Esophagus squamous epithelium (tissue), 5 donors: ENCODE measurements at regions not wholly inside any gene's neighbourhood (a gene's known extent, or its start where the extent isn't known, plus 50 kb on each side); places are given as distances from the start of the nearest gene placed in this dataset.

Experiments
- DNase-seq: peaks from one replicate; lab custom pipeline; 2025; lab: John Stamatoyannopoulos, UW
- H3K27ac ChIP-seq, 4 donors: fragments of 200-600 bp; sonication (generic); one replicate each; pipeline ENCODE4 v1.5.1; 2016 to 2019; ENCODE audit warnings: mild to moderate bottlenecking in 1 of 4
- H3K27me3 ChIP-seq, 4 donors: fragments of 200-600 bp; sonication (generic); 1 replicate in 3 of 4; 2 replicates in 1 of 4; pipeline versions ENCODE4 v1.5.1 to v1.6.0; 2017 to 2021; ENCODE audit warnings: antibody characterized with exemption in 1 of 4
- H3K36me3 ChIP-seq, 3 donors: fragments of 200-600 bp; sonication (generic); one replicate each; pipeline ENCODE4 v1.5.1; 2016 to 2019
- H3K4me1 ChIP-seq, 3 donors: fragments of 200-600 bp; sonication (generic); one replicate each; pipeline ENCODE4 v1.5.1; 2017 to 2019
- H3K4me3 ChIP-seq, 4 donors: fragments of 200-600 bp; sonication (generic); 1 replicate in 3 of 4; 2 replicates in 1 of 4; pipeline ENCODE4 v1.5.1; 2016 to 2019; ENCODE audit warnings: mild to moderate bottlenecking in 2 of 4, moderate library complexity in 1 of 4
- H3K9me3 ChIP-seq, 3 donors: fragments of 200-600 bp; sonication (generic); one replicate each; pipeline ENCODE4 v1.5.1; 2016 to 2019
- POLR2A ChIP-seq, 4 donors: fragments of 450-650 bp; IDR thresholded peaks; one replicate each; pipeline ENCODE4 v1.6.1; 2017; ENCODE audit warnings: antibody characterized with exemption in 4 of 4, mild to moderate bottlenecking in 4 of 4, moderate library complexity in 3 of 4
- WGBS, 2 donors: methylation state at CpG; one replicate each; pipeline ENCODE4 v1.1.5; 2018; 5-methylcytosine and 5-hydroxymethylcytosine counted together
- intact Hi-C: fragments of 100-400 bp; cut with DNase I; formaldehyde crosslinking; loops from one replicate; pipeline ENCODE4 v1.15.0; 2022
- TF ChIP-seq, protein P1 (sequence below), 6 experiments: fragments of 450-650 bp in 4 of 6; fragments of 200-600 bp in 2 of 6; sonication (generic) in 2 of 6; IDR thresholded peaks; one replicate each; pipeline ENCODE4 v1.5.1; 2016 to 2019; ENCODE audit warnings: antibody characterized with exemption in 6 of 6, mild to moderate bottlenecking in 4 of 6, moderate library complexity in 4 of 6
- donor health status: DM: yes; HTN: yes; CAD: no.

DNA sequence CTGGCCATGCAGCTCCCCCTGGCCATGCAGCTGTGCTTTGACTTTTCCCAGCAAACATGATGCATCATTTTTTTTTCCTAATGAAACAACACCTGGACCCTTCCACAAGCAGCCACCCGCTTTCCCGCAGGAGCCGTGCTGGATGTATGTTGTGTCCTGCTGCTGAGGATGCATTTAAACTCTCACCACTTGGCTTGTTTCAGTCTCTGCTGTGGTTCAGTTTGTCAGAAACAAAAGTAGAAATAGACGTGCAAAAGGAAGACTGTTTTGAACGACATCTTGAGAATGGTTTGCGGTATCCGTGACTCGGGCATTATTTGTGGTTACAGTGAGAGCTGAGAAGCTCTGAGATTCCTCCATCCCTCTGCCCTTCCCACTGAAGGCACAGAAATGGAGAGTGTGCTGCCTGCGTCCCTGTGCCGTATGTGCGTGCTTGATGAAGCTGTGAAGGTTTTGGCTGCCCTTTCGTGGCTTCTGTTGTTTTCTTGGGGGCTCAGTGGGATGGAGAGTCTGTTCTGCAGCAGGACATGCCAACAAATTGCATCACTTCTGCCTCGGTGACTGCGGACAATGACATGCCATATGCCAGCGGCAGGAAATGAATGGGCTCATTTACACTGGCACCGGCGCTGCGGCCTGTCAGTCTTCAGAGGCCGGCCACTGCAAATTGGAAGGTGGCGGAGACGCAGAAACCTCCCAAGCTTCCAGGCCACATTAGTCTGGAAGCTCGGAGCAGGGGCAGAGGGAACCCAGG lies 417.7 kb upstream of the SALL3 start:
- WGBS, 2 donors = 70 to 75% methylated on average over 19 to 22 of the region's 22 CpGs
- peaks cover 0 to 4% (median 0%) of the 10 kb centered on the region in 4 donors for H3K27me3 ChIP-seq
- TF ChIP-seq, protein P1, sequence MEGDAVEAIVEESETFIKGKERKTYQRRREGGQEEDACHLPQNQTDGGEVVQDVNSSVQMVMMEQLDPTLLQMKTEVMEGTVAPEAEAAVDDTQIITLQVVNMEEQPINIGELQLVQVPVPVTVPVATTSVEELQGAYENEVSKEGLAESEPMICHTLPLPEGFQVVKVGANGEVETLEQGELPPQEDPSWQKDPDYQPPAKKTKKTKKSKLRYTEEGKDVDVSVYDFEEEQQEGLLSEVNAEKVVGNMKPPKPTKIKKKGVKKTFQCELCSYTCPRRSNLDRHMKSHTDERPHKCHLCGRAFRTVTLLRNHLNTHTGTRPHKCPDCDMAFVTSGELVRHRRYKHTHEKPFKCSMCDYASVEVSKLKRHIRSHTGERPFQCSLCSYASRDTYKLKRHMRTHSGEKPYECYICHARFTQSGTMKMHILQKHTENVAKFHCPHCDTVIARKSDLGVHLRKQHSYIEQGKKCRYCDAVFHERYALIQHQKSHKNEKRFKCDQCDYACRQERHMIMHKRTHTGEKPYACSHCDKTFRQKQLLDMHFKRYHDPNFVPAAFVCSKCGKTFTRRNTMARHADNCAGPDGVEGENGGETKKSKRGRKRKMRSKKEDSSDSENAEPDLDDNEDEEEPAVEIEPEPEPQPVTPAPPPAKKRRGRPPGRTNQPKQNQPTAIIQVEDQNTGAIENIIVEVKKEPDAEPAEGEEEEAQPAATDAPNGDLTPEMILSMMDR (IDR thresholded peaks at IDR 0.05) = no peak
- TF ChIP-seq POLR2A (IDR thresholded peaks at IDR 0.05) = no peak
- H3K9me3 ChIP-seq = no peaks in the 10 kb centered on the region
- intact Hi-C loops = no loop called here
- no peak overlapping the region for H3K4me3 ChIP-seq
- DNase-seq = no peak
- H3K27ac ChIP-seq = no peak overlapping the region
- no peaks in the 10 kb centered on the region for H3K36me3 ChIP-seq
- no peaks in the 10 kb centered on the region for H3K4me1 ChIP-seq

DNA sequence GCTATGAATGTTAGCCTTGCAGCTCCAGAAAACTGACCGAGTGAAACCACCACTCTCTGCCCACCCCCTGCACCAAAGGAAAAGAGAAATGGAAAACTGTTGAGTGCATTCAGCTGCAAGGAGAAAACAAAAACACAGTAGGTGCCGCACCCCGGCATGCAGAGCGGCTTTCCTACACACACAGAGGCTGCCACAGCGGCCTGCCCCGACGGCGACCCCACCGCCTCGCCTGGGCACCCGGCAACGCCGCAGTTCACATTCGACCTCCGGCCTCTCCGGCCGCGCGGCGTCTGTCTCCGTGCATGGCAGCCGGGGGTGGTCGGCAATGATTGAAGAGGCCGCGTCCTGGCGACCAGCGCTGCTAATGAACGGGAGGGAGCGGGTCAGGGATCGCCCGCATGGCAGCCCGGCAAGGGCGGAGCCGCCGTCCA lies 417.1 kb upstream of the SALL3 start:
- TF ChIP-seq, protein P1 (IDR thresholded peaks at IDR 0.05) = no peak
- no peak for TF ChIP-seq POLR2A (IDR thresholded peaks at IDR 0.05)
- intact Hi-C loops = no loop called here
- peaks cover 0 to 4% (median 0%) of the 10 kb centered on the region in 4 donors for H3K27me3 ChIP-seq
- no peak overlapping the region for H3K27ac ChIP-seq
- no peak overlapping the region for H3K4me3 ChIP-seq
- no peak for DNase-seq
- WGBS, 2 donors = 50 to 77% methylated on average over 1 to 14 of the region's 35 CpGs
- H3K4me1 ChIP-seq = no peaks in the 10 kb centered on the region
- no peaks in the 10 kb centered on the region for H3K36me3 ChIP-seq
- H3K9me3 ChIP-seq = no peaks in the 10 kb centered on the region

DNA sequence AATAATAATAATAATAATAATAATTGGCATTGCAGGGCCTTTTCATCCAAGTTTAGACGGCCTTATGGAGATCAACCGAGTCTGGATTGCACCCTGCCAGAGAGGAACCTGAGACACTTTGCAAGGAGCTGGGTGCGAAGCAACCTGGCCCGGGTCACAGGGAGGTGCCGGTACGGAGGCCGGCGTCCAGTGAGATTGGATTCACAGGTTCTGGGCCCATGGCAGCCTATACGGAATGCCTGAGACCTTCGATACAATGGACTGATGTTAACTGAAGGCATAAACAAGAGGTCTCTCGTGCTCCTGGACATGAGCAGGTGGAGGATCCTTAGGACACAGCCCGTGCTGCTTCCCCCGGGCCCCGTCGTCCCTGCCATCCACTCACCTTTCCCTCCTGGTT lies 416.5 kb upstream of the SALL3 start:
- no peak for DNase-seq
- no peak for TF ChIP-seq POLR2A (IDR thresholded peaks at IDR 0.05)
- TF ChIP-seq, protein P1 (IDR thresholded peaks at IDR 0.05) = no peak
- Histone ChIP-seq H3K4me1 (no peaks in the 10 kb centered on the region), H3K4me3 (no peak overlapping the region), H3K27ac (no peak overlapping the region), H3K27me3 (peaks cover 0 to 4% (median 0%) of the 10 kb centered on the region in 4 donors), H3K9me3 (no peaks in the 10 kb centered on the region), H3K36me3 (no peaks in the 10 kb centered on the region)
- intact Hi-C loops = no loop called here
- 87 to 95% methylated on average over 7 to 14 of the region's 15 CpGs for WGBS, 2 donors

DNA sequence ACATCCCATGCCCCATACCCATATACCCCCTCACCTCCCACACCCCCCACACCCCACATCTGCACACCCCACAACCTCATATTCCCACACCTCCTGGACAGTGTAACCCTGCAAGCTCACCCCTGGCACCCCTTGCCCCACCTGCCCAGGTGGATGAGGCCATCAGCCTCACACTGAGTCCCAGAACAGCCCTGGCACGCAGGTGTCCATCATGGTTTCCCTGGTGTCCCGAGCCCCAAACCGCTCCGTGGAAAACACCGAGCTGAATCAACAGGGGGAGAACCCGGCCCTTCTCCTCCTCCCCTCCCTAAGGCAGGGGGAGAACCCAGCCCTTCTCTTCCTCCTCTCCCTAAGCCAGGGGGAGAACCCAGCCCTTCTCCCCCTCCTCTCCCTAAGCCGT lies 415.6 kb upstream of the SALL3 start:
- no peak overlapping the region for H3K4me3 ChIP-seq
- H3K9me3 ChIP-seq = no peaks in the 10 kb centered on the region
- TF ChIP-seq POLR2A (IDR thresholded peaks at IDR 0.05) = no peak
- TF ChIP-seq, protein P1 (IDR thresholded peaks at IDR 0.05) = no peak
- H3K4me1 ChIP-seq = no peaks in the 10 kb centered on the region
- no peak overlapping the region for H3K27ac ChIP-seq
- DNase-seq = no peak
- H3K27me3 ChIP-seq = peaks cover 0 to 4% (median 0%) of the 10 kb centered on the region in 4 donors
- intact Hi-C loops = no loop called here
- no peaks in the 10 kb centered on the region for H3K36me3 ChIP-seq
- 56 to 78% methylated on average over 4 to 6 of the region's 7 CpGs for WGBS, 2 donors

DNA sequence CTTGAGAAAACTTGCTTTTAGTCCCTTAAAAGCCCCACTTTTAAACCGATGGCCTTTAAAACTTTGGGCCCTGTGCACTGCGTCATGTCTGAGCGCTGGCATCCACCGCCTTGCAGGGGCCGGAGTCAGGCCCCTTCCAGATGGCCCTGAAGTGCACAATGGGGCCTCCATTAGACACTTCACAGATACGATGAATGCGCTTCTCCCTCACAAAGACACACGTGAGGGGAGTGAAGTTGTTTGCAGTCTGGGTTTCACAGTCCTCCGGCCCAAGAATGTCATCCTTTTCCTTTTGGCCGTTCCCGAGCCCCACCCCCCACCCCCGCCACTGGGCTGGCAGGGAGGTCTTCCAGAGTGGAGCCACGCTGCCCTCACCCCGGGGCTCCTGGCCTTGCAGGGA lies 415.1 kb upstream of the SALL3 start:
- peaks cover 0 to 4% (median 0%) of the 10 kb centered on the region in 4 donors for H3K27me3 ChIP-seq
- intact Hi-C loops = no loop called here
- no peaks in the 10 kb centered on the region for H3K9me3 ChIP-seq
- no peak for DNase-seq
- TF ChIP-seq, protein P1 (IDR thresholded peaks at IDR 0.05) = no peak
- no peak for TF ChIP-seq POLR2A (IDR thresholded peaks at IDR 0.05)
- 91 to 95% methylated on average over 6 to 9 of the region's 14 CpGs for WGBS, 2 donors
- H3K4me1 ChIP-seq = no peaks in the 10 kb centered on the region
- H3K4me3 ChIP-seq = no peak overlapping the region
- no peaks in the 10 kb centered on the region for H3K36me3 ChIP-seq
- no peak overlapping the region for H3K27ac ChIP-seq
